Thyroid gland (tissue), 4 donors: ENCODE measurements at regions not wholly inside any gene's neighbourhood (a gene's known extent, or its start where the extent isn't known, plus 50 kb on each side); places are given as distances from the start of the nearest gene placed in this dataset.

Source experiments
- CTCF ChIP-seq, 6 experiments: fragments of 200-600 bp in 3 of 6; fragments of 450-650 bp in 3 of 6; sonication (generic) in 3 of 6; IDR thresholded peaks; one replicate each; pipeline ENCODE4 v1.5.1; 2016 to 2019; ENCODE audit warnings: antibody characterized with exemption in 6 of 6, mild to moderate bottlenecking in 2 of 6, inconsistent platforms in 1 of 6, moderate library complexity in 1 of 6
- POLR2A ChIP-seq, 2 donors: fragments of 450-650 bp; IDR thresholded peaks; one replicate each; pipeline ENCODE4 v1.6.1; 2017; ENCODE audit warnings: antibody characterized with exemption in 2 of 2, mild to moderate bottlenecking in 2 of 2, moderate library complexity in 1 of 2

- TF ChIP-seq POLR2A (IDR thresholded peaks at IDR 0.05) (no peak), CTCF (IDR thresholded peaks at IDR 0.05) (no peak)
Measured at GRCh38 chr18:47606526-47606925, 323.9 kb downstream of the SMAD2 start.
